Large intestine (tissue), 3 donors: ENCODE measurements at regions not wholly inside any gene's neighbourhood (a gene's known extent, or its start where the extent isn't known, plus 50 kb on each side); places are given as distances from the start of the nearest gene placed in this dataset.
"Not testable (repeated sequence)": the region's sequence is repeated elsewhere in the genome, so short reads cannot be mapped to it uniquely, and the experiment has no call there.

Source experiments
- DNase-seq, 2 donors: peaks; one replicate each; pipeline versions ENCODE4 v3.0.0 to v3.0.0-alpha.2; 2013
- H3K27ac ChIP-seq: one replicate; pipeline ENCODE4 v1.5.1; 2013; ENCODE audit warnings: low read length
- H3K27me3 ChIP-seq: 2 replicates; pipeline ENCODE4 v1.6.1; 2013; ENCODE audit warnings: low read length; ENCODE audit not compliant: control insufficient read depth, insufficient read depth
- H3K36me3 ChIP-seq: 2 replicates; pipeline ENCODE4 v1.6.1; 2013; ENCODE audit warnings: low read length; ENCODE audit not compliant: control insufficient read depth, insufficient read depth
- H3K4me1 ChIP-seq: one replicate; pipeline ENCODE4 v1.6.1; 2013; ENCODE audit warnings: low read length; ENCODE audit not compliant: control insufficient read depth, insufficient read depth
- H3K4me3 ChIP-seq: one replicate; pipeline ENCODE4 v1.5.1; 2013; ENCODE audit warnings: low read length
- H3K9me3 ChIP-seq: one replicate; pipeline ENCODE4 v1.6.1; 2013; ENCODE audit warnings: mild to moderate bottlenecking, low read depth, low read length, moderate library complexity; ENCODE audit not compliant: control insufficient read depth
- WGBS: methylation state at CpG from one replicate; pipeline ENCODE4 v1.1.5; 2013; ENCODE audit warnings: low lambda C conversion rate; ENCODE audit not compliant: insufficient coverage; 5-methylcytosine and 5-hydroxymethylcytosine counted together

GRCh38 chr14:46147452-46147851 lies 504.1 kb downstream of the RPL10L start:
- no peak overlapping the region for H3K4me3 ChIP-seq
- H3K9me3 ChIP-seq: no peaks in the 10 kb centered on the region
- no peak for DNase-seq
- no peaks in the 10 kb centered on the region for H3K36me3 ChIP-seq
- no peaks in the 10 kb centered on the region for H3K27me3 ChIP-seq
- no peak overlapping the region for H3K27ac ChIP-seq
- no peaks in the 10 kb centered on the region for H3K4me1 ChIP-seq

DNA sequence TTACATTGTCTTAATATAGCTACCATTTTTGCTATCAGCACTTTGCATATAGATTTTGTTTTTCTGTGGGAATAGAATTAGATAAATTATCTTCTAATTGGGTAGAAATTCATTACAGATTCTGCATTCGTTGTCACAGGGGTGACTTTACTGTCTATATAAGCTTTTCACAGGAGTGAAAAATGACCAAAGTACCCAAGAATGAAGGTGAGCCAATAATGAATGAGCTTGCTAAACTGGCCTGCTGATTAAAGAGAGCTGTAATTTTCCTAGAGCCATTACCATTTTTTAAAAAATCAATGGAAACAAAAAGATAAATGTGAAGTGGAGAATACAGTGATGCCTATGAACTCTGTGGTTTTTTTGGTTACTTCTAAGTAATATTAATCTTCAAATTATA lies 504.6 kb downstream of the RPL10L start:
- H3K27me3 ChIP-seq: no peaks in the 10 kb centered on the region
- H3K9me3 ChIP-seq: no peaks in the 10 kb centered on the region
- DNase-seq: no peak
- H3K36me3 ChIP-seq: no peaks in the 10 kb centered on the region
- H3K27ac ChIP-seq: no peak overlapping the region
- WGBS: no CpG with 5 or more reads among the region's 1 CpG
- H3K4me1 ChIP-seq: no peaks in the 10 kb centered on the region
- H3K4me3 ChIP-seq: no peak overlapping the region

GRCh38 chr14:46140445-46140844 lies 511.1 kb downstream of the RPL10L start:
- no peaks in the 10 kb centered on the region for H3K4me1 ChIP-seq
- 61% methylated on average over 2 of the region's 2 CpGs for WGBS
- H3K27me3 ChIP-seq: no peaks in the 10 kb centered on the region
- H3K4me3 ChIP-seq: no peak overlapping the region
- no peak overlapping the region for H3K27ac ChIP-seq
- H3K36me3 ChIP-seq: no peaks in the 10 kb centered on the region
- DNase-seq: no peak
- no peaks in the 10 kb centered on the region for H3K9me3 ChIP-seq

DNA sequence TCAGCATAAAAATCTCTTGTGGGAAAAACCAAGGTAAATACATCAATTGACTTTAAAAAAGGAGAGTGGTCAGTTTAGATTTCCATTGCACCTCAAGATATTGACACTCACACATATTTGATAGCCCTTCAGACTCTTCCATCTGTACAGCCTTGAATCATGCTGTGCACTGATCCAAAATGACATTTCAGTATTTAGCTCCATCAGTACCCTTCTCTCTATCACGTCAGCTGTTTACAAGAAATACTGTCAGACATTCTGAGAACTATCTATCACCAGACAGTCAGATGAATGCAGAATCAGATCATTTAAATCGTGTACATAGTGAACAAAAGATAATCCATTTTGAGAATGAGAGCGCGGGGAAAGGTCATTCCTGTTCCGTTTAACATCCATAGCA lies 511.9 kb downstream of the RPL10L start:
- WGBS: no CpG with 5 or more reads among the region's 5 CpGs
- H3K27me3 ChIP-seq: no peaks in the 10 kb centered on the region
- H3K4me3 ChIP-seq: no peak overlapping the region
- no peak overlapping the region for H3K27ac ChIP-seq
- H3K9me3 ChIP-seq: no peaks in the 10 kb centered on the region
- H3K36me3 ChIP-seq: no peaks in the 10 kb centered on the region
- DNase-seq: no peak
- no peaks in the 10 kb centered on the region for H3K4me1 ChIP-seq

- DNase-seq: no peak
- Histone ChIP-seq H3K4me1 (no peaks in the 10 kb centered on the region), H3K4me3 (no peak overlapping the region), H3K27me3 (no peaks in the 10 kb centered on the region), H3K27ac (no peak overlapping the region), H3K9me3 (no peaks in the 10 kb centered on the region), H3K36me3 (no peaks in the 10 kb centered on the region)
Observed at GRCh38 chr14:46137786-46138185, 513.8 kb downstream of the RPL10L start.

GRCh38 chr14:46136456-46136855 lies 515.1 kb downstream of the RPL10L start:
- H3K4me1 ChIP-seq: no peaks in the 10 kb centered on the region
- no peaks in the 10 kb centered on the region for H3K27me3 ChIP-seq
- no peaks in the 10 kb centered on the region for H3K36me3 ChIP-seq
- H3K27ac ChIP-seq: no peak overlapping the region
- no peak overlapping the region for H3K4me3 ChIP-seq
- DNase-seq: no peak
- no CpG with 5 or more reads among the region's 1 CpG for WGBS
- no peaks in the 10 kb centered on the region for H3K9me3 ChIP-seq

GRCh38 chr14:46108228-46108627 lies 543.4 kb downstream of the RPL10L start:
- H3K27me3 ChIP-seq: no peaks in the 10 kb centered on the region
- peaks cover 8% of the 10 kb centered on the region for H3K9me3 ChIP-seq
- no peak overlapping the region for H3K4me3 ChIP-seq
- no CpG with 5 or more reads among the region's 2 CpGs for WGBS
- no peak overlapping the region for H3K27ac ChIP-seq
- no peak for DNase-seq
- H3K36me3 ChIP-seq: no peaks in the 10 kb centered on the region
- no peaks in the 10 kb centered on the region for H3K4me1 ChIP-seq

- not testable (repeated sequence) for H3K27me3 ChIP-seq, H3K4me3 ChIP-seq, H3K36me3 ChIP-seq, H3K9me3 ChIP-seq, H3K4me1 ChIP-seq, DNase-seq, H3K27ac ChIP-seq
- WGBS: no CpG with 5 or more reads among the region's 8 CpGs
Observed at GRCh38 chr14:46100901-46101300, 550.7 kb downstream of the RPL10L start.

DNA sequence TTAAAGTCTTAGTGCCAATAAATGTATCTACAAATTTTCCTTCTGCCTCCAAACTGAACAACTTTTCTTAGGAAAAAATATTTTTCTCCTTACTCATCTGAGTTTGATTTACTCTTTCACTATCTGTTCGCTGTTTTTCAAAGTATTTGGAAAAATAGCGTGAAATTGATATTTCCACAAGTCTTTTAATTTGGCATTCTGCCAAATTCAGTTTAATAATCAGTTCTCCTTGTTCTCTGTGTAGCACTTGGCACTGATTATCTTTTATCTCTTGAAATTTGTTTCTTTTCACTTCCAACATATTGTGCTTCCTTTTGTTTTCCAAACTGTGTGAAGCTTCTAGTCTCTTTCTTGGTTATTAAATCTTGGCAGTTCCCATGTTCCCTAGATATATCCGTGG lies 559.8 kb downstream of the RPL10L start:
- no peaks in the 10 kb centered on the region for H3K9me3 ChIP-seq
- H3K4me3 ChIP-seq: no peak overlapping the region
- H3K27me3 ChIP-seq: no peaks in the 10 kb centered on the region
- no peaks in the 10 kb centered on the region for H3K36me3 ChIP-seq
- 82% methylated on average over 3 of the region's 3 CpGs for WGBS
- H3K27ac ChIP-seq: no peak overlapping the region
- H3K4me1 ChIP-seq: no peaks in the 10 kb centered on the region
- no peak for DNase-seq

GRCh38 chr14:46087604-46088003 lies 564.0 kb downstream of the RPL10L start:
- Histone ChIP-seq H3K4me3 (no peak overlapping the region), H3K27ac (no peak overlapping the region), H3K27me3 (no peaks in the 10 kb centered on the region), H3K9me3 (peaks cover 5% of the 10 kb centered on the region), H3K4me1 (no peaks in the 10 kb centered on the region), H3K36me3 (no peaks in the 10 kb centered on the region)
- DNase-seq: no peak
- 80% methylated on average over 1 of the region's 2 CpGs for WGBS

DNA sequence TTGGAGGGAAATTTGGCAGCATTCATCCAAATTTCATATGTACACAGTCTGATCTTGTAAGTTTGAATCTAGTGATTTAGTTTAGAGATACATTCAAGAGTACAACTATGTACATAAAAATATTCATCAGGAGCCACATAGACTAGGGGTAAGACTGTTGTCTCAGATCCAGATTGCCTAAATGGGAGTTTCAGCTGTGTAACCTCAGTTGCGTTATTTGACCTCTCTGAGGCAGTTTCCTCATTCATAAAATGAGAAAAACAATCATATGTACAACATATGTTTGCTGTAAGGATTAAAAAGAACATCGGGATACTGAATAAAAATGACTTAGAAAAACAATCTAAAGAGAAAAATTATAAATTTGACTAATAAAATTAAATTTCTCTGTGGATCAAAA lies 577.5 kb downstream of the RPL10L start:
- Histone ChIP-seq H3K4me1 (no peaks in the 10 kb centered on the region), H3K4me3 (no peak overlapping the region), H3K36me3 (no peaks in the 10 kb centered on the region), H3K9me3 (no peaks in the 10 kb centered on the region), H3K27ac (no peak overlapping the region), H3K27me3 (no peaks in the 10 kb centered on the region)
- DNase-seq: no peak
- WGBS: 67% methylated on average over 1 of the region's 2 CpGs
